Upper lobe of left lung (tissue), 4 donors: ENCODE measurements at regions not wholly inside any gene's neighbourhood (a gene's known extent, or its start where the extent isn't known, plus 50 kb on each side); places are given as distances from the start of the nearest gene placed in this dataset.

Experiments
- CTCF ChIP-seq, 6 experiments: fragments of 450-650 bp in 4 of 6; fragments of 200-600 bp in 2 of 6; sonication (generic) in 2 of 6; IDR thresholded peaks; one replicate each; pipeline ENCODE4 v1.5.1; 2016 to 2019; ENCODE audit warnings: antibody characterized with exemption in 6 of 6
- POLR2A ChIP-seq, 4 donors: fragments of 450-650 bp; IDR thresholded peaks; one replicate each; pipeline ENCODE4 v1.5.1; 2016 to 2017; ENCODE audit warnings: antibody characterized with exemption in 4 of 4, mild to moderate bottlenecking in 2 of 4
- POLR2AphosphoS5 ChIP-seq, 2 donors: sonication (generic); formaldehyde crosslinking; IDR thresholded peaks; one replicate each; pipeline ENCODE4 v1.5.1; 2017; ENCODE audit warnings: antibody characterized with exemption in 2 of 2

DNA sequence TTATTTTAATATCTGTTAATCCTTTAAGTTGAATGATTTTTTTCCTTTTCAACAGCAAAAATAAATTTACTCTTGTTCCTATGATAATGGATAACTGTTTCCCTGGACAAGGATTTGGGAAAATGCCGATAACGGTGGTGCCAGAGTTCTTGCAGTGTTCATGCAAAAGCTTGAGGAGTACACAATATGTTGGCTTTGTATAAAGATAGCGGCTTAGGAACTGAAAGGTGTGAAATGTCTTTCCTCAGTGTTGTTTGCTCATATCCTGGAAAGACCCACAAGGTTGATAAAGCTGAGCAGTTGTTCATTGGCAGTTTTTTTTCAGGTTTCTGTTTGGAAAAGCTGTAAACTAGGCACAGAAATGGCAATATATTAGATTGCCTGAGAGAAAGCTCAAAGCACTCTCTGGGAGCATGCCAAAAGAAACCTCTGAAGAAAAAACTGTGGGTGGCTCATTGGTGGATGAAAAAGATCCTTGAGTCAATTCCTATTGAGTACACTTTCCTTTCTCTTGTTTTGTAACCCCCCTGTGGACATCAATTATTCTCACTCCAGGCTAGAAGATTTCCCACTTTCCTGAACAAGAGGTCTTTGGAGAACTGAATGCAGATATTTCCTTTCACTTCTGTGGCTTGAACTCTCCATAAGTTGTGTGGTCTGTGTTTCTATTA, 117.2 kb upstream of the RGMB start:
- TF ChIP-seq POLR2A (IDR thresholded peaks at IDR 0.05), result no peak
- no peak for TF ChIP-seq CTCF (IDR thresholded peaks at IDR 0.05)
- TF ChIP-seq POLR2AphosphoS5 (IDR thresholded peaks at IDR 0.05), result no peak
